ENCODE measurements at regions not wholly inside any gene's neighbourhood (a gene's known extent, or its start where the extent isn't known, plus 50 kb on each side); places are given as distances from the start of the nearest gene placed in this dataset.

DNA sequence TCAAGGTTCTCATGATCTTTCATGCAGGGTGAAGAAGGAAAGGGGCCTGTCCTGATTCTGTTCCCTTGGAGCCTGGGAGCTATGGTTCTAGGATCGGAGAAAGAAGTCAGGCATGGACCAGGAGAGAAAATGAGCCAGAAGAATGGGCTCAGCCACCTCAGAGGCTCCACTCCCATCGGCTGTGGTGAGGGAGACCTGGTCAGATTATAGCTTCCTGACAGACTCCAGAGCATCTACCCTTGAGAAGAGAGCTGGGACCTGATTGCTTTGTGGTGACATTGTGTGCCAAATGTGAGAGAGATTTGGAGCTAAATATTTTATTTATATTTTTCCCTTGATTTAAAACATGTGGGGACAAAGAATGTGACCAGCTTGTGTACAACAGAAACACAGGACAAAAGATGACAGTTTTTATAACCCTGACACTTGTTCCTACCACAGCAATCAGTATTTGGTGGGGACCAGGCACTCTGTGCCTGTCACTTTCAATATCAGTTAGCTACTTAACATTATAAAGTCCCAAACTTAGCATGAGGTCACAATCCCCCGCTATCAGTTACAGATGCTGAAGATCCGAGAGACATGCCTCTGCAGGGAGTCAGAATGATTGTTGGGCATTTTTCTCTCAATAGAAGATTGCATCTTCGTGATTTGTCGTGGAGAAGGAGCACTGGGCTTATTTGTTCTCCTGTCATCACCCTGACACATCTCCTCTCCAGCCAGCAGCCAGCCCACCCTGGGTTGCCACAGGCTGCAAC, 228.3 kb upstream of the ADAMTS16 start:
- no peak for DNase-seq

DNA sequence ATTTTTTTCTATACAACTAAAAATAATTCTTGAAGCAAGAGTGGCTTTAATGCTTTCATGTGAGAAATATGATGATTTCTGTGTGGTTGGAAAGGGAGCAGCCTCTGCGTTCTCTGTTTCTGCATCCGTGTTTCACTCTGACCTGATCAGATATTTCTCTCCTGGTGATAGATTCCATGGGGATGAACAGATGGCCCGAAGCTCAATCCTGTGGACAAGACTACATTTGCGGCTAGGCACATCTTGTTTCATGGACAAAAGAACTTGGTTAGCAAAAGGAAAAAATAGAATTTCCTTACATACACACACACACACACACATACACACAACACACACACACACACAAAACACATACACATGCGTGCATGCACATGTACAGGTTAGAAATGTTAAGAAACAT, 218.2 kb upstream of the ADAMTS16 start:
- DNase-seq = no peak

DNA sequence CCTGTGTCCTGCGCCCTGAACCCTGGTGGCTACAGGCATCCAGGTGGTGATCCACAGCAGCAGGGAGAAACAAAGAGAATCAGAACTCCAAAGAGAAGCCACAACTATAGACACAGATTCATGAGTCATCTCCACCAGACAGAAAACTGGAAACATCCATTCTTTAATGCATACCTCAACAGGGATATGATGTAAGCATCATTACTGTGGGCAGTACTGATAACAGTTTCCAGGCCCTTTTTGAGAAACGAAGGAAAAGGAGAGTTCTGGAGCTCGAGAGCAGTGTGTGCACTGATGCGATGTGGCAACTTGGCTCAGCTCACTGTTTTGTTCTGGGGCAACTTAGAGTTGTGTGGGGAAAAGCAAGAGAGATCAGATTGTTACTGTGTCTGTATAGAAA, 215.6 kb upstream of the ADAMTS16 start:
- no peak for DNase-seq

DNA sequence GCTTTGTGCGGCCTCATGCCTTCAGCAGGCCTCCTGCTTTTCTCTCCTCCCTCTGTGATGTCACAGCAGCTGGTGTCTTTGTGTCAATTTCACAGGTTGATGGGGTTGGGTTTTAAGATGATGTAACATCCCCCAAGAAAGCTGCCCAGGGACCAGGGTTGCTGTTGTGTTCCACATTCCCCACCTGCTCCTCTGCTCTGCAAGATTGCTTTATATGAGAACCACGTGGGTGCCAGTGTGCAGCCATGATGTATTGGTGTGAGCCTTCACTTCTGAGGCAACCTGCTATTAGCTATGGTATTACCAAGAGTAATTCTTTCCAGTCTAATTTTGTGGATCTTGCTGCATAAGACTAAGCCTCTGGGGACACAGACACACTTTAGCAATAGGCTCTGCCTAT, 213.0 kb upstream of the ADAMTS16 start:
- no peak for DNase-seq

DNA sequence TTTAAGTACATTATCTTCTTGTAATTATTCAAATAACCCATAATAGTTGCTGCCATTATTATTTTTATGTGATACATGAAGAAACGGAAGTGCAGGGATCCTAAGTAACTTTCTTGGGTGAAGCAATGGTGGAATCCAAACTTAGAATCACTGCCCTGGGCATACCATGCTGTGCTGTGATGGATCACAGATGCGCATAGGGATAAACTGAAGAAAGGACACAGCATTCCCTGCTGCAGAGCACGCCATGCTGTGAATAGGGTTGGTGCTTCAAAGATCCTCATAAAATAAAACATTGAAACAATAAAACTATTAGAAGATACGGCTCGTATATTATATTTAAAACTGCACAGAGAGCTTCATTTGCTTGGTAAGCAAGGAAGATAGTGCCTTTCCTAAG, 211.7 kb upstream of the ADAMTS16 start:
- DNase-seq = no peak

DNA sequence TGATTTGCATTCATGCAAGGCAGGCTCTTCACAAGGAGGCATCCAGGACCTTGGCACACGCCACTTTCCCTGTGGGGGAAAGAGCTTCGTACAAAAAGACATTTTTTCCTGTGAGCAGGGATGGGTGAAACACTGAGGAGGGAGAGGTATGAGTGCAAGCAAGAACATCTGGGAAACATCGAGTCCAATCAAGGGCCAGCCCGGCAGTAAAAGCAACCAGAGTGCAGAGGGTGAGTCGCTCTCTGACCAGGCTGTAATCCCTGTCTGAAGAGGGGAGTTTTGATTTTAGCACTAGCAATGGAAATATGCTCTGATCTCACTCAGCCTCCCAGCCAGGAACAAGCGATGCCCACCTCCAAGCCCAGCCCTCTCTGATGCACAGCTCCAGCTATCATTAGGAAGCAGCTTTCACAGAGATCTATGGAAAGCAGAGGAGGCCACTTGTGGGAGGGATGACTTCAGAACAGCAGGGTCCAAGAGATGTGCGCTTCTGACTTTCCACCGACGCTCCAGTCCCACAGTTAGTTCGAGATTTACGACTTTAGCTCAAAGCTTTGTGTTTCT, 211.0 kb upstream of the ADAMTS16 start:
- no peak for DNase-seq

DNA sequence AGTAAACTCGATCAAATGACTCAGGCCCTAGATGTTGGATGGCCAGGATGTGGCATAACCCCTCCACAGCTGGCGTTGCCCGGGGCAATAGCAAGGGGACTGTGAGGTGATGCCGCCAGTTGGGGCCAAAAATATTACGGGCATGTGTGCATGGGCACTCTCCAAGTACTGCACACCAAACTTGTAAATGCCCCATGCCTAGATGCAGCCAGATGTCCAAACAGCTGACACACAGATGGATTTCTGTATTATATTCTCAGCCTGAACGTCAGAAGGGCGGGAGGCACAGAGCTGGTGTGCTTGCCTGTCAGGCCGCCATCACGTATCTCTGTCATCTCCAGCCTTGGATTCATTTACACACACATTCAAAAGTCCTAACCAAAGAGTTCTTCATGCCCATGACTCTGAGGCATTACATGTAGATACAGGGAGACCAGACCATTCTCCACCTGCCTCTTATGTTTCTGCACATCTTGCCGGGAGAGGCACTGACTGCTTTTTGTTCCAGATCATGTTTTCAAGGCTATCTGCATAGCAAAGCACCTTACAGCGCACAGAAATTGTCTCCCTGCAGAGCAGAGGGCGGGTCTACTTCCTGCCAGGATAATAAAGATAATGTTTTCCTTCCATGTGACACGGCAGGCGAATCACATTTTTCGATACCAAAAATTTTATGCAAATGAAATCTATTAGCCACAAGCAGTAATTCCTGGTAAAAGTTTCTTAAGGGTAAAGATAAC, 200.9 kb upstream of the ADAMTS16 start:
- no peak for DNase-seq

DNA sequence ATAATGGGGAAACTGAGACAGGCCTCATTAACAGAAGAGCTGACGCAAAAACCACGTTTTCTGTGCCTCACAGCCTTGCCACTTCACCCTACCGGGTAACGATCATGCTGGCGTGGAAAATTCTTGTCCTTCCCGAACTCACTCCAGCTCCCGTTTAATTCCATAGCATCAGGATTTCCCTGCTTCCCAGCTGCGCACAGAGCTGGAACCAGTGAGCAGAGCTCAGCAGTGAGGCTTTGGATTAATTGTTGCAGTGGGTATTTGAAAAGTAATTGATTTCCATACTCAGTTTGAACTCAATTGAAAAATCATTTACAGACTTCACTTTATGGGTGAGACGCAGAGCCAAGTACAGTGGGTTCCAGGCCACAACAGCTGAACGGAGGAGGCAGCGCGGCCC, 199.0 kb upstream of the ADAMTS16 start:
- DNase-seq = no peak

DNA sequence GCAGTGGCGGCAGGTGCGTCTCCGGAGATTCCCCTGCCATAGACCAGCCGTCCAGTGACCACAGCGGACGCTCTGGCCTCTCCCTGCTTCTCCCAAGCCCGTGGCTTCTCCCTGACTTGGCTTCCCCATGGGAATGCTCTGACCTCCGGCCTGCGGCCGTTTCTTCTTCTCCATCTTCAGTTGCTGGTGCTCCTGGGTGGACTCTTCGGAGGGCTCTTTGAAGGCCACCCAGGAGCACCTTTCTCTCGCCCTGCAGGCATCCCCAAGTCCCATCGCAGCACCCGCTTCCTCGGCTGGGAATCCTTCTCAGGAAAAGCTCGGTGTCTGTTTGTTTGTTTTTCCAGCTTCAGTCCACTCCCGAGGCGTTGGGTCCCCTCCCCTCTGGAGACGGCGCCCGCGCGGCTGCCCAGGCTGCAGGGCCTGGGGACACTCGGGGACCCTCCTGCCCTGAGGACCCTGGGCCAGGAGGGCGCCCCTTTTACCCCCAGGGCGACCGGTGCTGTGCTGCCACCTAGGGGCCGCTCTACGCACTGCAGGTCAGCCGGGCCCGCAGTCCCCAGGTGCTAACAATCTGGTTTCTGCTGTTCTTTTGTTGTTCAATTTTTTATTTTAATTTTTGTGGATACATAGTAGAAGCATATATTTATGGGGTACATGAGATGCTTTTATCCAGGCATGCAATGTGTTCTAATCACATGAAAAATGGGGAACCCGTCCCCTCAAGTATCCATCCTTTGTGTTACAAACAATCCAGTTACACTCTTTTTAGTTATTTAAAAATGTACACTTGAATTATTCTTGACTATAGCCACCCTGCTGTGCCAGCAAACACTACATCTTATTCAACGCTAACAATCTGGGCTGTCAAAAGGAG, 197.9 kb upstream of the ADAMTS16 start:
- no peak for DNase-seq

DNA sequence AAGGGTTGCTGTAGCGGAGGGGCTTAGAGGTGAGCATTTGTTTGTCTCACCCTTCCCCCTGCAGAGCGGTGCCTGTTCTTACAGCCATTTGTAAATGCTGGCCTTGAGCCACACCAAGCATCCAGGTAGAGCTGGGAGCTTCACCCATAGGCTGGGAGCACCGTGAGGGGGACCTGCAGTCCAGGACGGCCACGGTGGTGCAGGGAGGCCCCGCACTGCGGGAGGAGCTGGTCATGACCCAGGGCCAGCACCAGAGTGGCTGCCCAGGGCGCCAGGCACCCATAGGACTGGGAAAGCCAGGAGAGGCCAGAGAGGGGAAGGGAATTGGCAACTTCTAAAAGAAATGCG, 197.3 kb upstream of the ADAMTS16 start:
- no peak for DNase-seq

DNA sequence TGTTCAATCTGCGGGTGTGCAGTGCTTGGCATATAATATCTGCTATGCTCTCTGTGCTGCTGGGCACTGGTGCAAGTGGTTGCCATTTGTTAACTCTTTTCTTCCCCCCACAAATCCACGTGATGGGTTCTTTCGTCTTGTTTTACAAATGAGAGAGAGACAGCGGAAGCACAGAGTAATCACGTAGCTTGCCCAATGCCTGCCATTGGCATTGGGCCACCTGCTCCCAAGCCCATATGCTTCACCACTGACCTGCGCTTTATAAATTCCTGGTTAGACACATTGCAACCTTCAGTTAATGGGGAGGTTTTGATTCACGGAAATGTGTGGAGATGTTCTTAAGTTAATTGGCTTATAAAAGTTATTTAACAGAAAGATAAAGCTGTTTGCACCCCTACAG, 194.8 kb upstream of the ADAMTS16 start:
- no peak for DNase-seq

DNA sequence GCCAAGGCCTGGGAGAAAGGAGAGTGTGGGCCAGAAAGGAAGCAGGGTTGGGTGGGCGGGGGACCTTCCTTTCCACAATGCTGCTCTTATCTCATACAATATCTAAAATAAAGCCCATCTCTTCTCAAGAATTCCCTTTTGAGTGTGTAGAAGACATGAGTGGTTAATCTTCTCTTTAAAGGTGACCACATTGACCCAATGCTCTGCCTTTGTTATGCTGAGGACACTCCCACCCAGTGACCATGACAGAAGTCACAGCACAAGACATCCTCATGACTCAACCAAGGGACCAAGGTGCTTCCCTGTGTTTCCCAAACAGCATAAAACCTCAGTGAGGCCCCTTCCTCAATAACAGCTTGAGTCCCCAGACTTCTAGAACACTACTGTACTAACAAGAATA, 193.0 kb upstream of the ADAMTS16 start:
- no peak for DNase-seq

DNA sequence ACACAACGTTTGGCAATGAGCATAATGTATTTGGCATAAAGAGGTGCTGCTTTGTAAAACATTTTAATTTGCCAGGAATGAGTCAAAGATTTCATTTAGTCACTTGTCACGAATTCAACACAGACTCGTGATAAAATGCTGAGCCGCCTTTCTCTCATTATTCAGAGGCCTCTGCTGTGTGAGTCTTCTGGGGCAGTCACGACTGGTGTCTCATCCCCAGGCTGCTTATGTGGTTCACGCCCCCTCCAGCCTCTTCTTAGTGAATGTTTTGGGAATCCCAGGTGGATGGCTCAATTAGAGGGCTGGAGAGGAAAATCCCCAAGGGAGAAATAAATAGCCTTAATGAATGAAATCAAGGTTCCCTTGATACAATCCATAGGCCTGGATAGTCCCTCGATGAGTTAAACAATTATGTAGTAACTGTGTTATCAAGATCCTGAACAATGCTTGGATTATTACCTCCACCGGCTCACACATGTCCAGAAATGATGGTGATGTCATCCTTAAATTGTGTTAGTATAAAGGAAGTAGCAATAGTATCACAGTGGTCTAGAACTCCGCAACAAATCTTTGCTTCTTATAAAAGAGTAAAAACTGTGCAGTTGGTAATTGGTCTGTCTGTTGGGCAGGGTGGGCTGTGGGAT, 192.1 kb upstream of the ADAMTS16 start:
- DNase-seq = no peak

DNA sequence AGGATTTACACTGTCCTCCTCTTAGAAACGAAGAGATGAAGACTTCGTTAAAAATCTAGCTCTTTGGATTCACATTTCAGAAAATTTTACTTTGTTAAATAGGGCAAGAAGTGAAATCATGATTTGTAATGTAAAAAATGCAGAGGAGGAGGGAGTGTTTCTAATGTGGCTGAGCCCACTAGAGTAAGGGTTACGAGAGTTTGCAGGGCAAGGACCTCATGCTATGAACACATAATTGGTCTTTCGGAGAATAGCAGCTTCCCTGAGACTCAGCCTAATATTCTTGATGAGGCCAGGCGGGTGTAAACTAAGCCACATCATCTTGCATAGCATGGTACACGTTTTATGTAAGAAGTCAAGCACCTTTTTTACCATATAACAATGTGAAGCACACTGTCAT, 191.0 kb upstream of the ADAMTS16 start:
- DNase-seq = no peak

DNA sequence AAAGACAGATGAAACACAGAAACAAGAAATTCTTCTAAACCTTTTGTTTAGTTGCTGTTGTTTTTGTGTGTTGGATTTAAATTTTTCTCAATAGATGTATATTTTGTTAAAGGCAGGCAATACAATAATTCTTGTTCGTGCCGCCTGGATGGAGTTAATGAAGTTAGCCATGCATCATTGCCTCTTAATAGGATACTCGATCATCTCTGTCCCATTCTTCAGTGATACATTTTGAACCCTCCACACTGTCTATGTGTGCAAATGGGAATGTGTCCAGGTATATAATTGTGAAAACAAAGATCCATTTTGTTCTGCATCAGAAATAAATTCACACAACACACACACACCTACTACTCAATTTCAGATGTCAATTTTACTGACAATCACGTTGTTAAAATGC, 186.6 kb upstream of the ADAMTS16 start:
- DNase-seq = no peak

DNA sequence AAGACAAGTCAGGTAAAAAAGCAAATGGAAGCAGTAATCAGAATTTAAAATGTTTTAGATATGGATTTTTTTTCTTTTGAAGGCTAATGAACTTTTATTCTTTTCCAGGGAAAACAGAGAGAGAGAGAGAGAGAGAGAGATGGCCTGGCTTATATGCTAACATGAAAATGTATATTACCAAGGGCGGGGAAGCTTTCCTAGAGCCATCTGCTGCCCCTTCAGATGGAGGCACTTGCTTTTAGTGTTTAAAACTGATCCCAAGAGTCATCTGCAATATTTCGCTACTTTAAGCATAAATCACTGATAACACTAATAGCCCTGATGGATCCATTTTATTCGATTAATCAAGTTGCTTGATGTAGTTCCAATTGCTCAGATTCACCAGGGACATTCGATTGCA, 186.1 kb upstream of the ADAMTS16 start:
- DNase-seq = no peak

DNA sequence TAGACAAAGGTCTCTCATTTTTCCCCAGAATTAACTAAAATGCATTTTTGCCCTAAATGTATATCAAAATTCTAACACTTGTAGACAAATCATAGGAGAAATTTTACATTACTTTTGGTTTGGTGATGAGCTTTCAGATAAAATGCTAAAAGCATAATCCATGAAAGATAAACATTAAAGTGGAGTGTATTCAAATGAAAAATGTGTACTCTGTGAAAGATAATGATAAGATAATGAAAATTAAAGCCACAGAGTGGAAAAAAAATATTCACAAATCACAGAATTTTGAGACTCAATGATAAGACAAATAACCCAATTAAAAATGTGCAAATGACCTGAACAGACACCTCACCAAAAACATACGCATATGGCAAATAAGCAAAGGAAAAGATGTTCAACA, 176.9 kb upstream of the ADAMTS16 start:
- no peak for DNase-seq

DNA sequence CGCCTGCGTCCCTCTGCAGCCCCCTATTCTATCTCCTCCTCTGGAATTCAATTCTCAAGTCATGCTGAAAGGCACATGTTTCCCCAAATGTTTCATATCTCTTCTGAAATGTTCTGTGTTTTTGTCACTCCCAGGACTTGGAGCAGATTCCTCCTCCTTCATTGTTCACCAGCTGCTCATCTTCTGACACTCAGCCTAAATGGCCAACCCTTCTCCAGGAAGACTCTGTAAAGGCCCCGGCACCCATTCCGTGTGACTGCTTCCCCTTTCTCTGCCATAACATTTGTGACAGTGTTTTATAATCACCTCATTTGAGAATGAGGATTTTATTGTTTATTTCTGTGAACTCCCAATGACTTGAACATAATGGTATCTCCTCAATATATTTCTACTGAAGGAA, 170.8 kb upstream of the ADAMTS16 start:
- DNase-seq = no peak

DNA sequence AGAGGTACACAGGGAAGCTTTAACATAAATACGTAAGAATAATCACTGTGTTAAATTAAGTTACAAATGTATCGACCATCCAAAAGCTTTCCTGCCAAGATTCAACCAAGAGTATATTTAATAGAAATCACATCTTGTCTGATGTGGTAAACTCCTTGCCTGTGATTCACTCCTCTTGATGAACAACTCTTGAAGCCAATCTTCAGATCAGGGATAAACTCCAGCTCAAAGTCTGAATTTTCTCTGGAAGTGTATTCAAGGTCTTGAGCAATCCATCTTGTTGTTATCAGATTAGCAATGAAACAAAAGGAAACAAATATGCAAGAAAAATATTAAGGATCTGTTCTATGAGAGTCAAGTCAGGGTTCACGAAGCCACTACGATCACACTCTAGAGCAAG, 170.0 kb upstream of the ADAMTS16 start:
- DNase-seq = no peak

DNA sequence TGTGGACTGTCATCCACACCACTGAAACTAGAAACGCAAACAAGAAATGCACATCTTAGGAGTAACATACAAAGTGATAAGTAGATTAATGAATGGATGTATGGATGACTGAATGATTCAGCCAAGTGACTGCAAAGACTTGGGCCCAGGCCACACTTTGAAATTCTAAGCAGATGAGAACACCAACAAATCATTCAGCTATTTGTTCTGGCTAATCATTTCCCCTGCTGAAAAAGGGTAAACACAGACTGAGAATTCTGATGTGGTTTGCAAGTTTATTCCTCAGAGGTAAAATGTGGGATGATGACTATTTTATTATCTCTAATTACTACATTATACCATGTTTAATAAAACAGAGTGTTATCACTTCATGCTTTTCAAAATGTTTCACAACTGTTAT, 163.2 kb upstream of the ADAMTS16 start:
- no peak for DNase-seq

DNA sequence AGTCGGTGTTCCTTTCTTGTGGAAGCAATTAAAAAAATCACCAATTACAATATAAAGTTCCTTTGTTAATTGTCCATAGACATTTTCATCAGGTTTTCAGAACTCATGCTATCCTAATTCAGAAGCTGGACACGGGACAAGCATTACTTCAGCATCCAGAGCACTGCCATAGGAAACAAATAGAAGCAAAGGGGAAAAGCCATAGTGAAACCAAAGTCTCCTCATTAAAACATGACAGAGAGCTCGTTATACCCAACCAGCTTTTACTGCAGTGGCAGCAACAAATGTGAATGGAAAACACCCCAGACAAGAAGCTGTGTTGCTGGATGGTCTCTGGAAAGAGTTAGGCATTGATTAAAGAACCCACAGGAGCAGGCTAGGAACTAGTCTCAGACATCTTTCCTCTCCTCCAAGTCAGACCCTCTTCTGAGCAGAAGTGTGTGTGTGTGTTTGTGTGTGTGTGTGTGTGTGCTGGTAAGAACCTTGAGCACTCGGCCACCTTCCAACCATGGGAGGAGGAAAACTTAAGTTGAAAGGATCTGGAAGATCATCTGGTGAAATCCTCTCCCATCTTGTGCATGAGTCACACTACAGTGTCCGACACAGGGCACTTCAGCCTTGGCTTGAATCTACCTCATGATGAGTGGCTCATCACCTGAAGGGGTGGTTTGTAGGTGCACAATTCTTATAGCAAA, 162.6 kb upstream of the ADAMTS16 start:
- DNase-seq = no peak

DNA sequence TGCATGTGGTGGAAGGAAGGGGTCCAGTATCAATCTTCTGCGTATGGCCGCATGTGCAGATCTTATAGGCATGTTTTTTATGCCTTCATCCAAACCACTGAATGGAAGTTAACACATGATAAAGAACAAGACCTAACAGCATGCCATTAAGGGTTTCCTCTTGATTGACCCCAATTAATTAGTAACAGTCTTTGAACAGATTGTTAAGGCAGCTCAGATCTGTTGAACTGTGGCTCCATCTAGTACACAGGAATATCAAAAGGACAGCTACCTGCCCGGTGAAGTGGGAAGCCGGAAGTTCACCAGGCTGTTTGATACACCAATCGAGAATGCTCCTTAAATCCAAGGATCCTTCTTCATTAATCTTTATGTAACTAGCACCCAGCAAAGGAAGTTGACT, 159.9 kb upstream of the ADAMTS16 start:
- DNase-seq = no peak
